Smooth muscle cell (in vitro differentiated cells): ENCODE measurements at regions not wholly inside any gene's neighbourhood (a gene's known extent, or its start where the extent isn't known, plus 50 kb on each side); places are given as distances from the start of the nearest gene placed in this dataset.
A peak's percentile ranks its signal among the peaks of the same experiment; 100 is the strongest.

ENCODE experiments used
- DNase-seq: peaks from one replicate; lab custom pipeline; 2025; ENCODE audit not compliant: unreplicated experiment; lab: John Stamatoyannopoulos, UW
- H2AFZ ChIP-seq: fragments of 200-600 bp; sonication (generic); 2 replicates; pipeline ENCODE4 v1.6.0; 2016; ENCODE audit warnings: antibody characterized with exemption, low read depth, mild to moderate bottlenecking
- H3F3A ChIP-seq: fragments of 200-600 bp; sonication (generic); 2 replicates; pipeline ENCODE4 v1.6.0; 2017; ENCODE audit warnings: antibody characterized with exemption, low read depth
- H3K27ac ChIP-seq: fragments of 200-600 bp; sonication (generic); 2 replicates; pipeline ENCODE4 v1.5.1; 2016; ENCODE audit warnings: low read depth, mild to moderate bottlenecking
- H3K27me3 ChIP-seq: fragments of 200-600 bp; sonication (generic); 2 replicates; pipeline ENCODE4 v1.6.1; 2016; ENCODE audit warnings: low read depth, mild to moderate bottlenecking
- H3K36me3 ChIP-seq: fragments of 200-600 bp; sonication (generic); 2 replicates; pipeline ENCODE4 v1.5.1; 2016; ENCODE audit warnings: low read depth
- H3K4me1 ChIP-seq: fragments of 200-600 bp; sonication (generic); 2 replicates; pipeline ENCODE4 v1.5.1; 2016; ENCODE audit warnings: low read depth
- H3K4me2 ChIP-seq: fragments of 200-600 bp; sonication (generic); 2 replicates; pipeline ENCODE4 v1.6.0; 2016; ENCODE audit warnings: mild to moderate bottlenecking
- H3K4me3 ChIP-seq: fragments of 200-600 bp; sonication (generic); 2 replicates; pipeline ENCODE4 v1.5.1; 2016; ENCODE audit warnings: mild to moderate bottlenecking
- H3K79me2 ChIP-seq: fragments of 200-600 bp; sonication (generic); 2 replicates; pipeline ENCODE4 v1.6.0; 2016; ENCODE audit warnings: low read depth, mild to moderate bottlenecking
- H3K9ac ChIP-seq: fragments of 200-600 bp; sonication (generic); 2 replicates; pipeline ENCODE4 v1.6.0; 2016; ENCODE audit warnings: low read depth
- H3K9me3 ChIP-seq: fragments of 200-600 bp; sonication (generic); replicated peaks from 2 replicates; pipeline ENCODE4 v1.5.1; 2016; ENCODE audit warnings: low read depth
- H4K20me1 ChIP-seq: fragments of 200-600 bp; sonication (generic); 2 replicates; pipeline ENCODE4 v1.6.0; 2016; ENCODE audit warnings: low read depth
- CTCF ChIP-seq: fragments of 200-600 bp; sonication (generic); IDR thresholded peaks from 2 replicates; pipeline ENCODE4 v1.5.1; 2017; ENCODE audit warnings: borderline replicate concordance, mild to moderate bottlenecking, antibody characterized with exemption; ENCODE audit not compliant: insufficient read depth, poor library complexity, severe bottlenecking
- WGBS: methylation state at CpG from one replicate; pipeline ENCODE4 v1.1.7; 2016; ENCODE audit warnings: low lambda C conversion rate; 5-methylcytosine and 5-hydroxymethylcytosine counted together

- TF ChIP-seq CTCF = no peak
- WGBS = 59% methylated on average over 5 of the region's 5 CpGs
- no peak overlapping the region for H3K9ac ChIP-seq
- no peaks in the 10 kb centered on the region for H3K79me2 ChIP-seq
- H3K4me2 ChIP-seq = no peak overlapping the region
- DNase-seq = no peak
- H2AFZ ChIP-seq = peak overlapping the region; percentile 37
- no peaks in the 10 kb centered on the region for H3K36me3 ChIP-seq
- H3K27ac ChIP-seq = no peak overlapping the region
- no peaks in the 10 kb centered on the region for H3F3A ChIP-seq
- H3K4me3 ChIP-seq = no peak overlapping the region
- no peaks in the 10 kb centered on the region for H4K20me1 ChIP-seq
- no peaks in the 10 kb centered on the region for H3K27me3 ChIP-seq
- no peaks in the 10 kb centered on the region for H3K9me3 ChIP-seq
- peaks cover 14% of the 10 kb centered on the region for H3K4me1 ChIP-seq
Measured at GRCh38 chr2:58852243-58852642, 611.1 kb upstream of the FANCL start.

- 90% methylated on average over 2 of the region's 2 CpGs for WGBS
Measured at GRCh38 chr2:58851598-58851997, 610.5 kb upstream of the FANCL start.

GRCh38 chr2:58845011-58845410 is 603.9 kb upstream of the FANCL start:
- Histone ChIP-seq H2AFZ (no peak overlapping the region), H3K9ac (no peak overlapping the region), H3K4me2 (no peak overlapping the region), H3K27ac (no peak overlapping the region), H4K20me1 (no peaks in the 10 kb centered on the region), H3F3A (no peaks in the 10 kb centered on the region), H3K79me2 (no peaks in the 10 kb centered on the region), H3K4me1 (no peaks in the 10 kb centered on the region), H3K9me3 (no peaks in the 10 kb centered on the region), H3K27me3 (no peaks in the 10 kb centered on the region), H3K4me3 (no peak overlapping the region), H3K36me3 (no peaks in the 10 kb centered on the region)
- 89% methylated on average over 3 of the region's 3 CpGs for whole genome bisulfite sequencing
- TF ChIP-seq CTCF = no peak
- no peak for DNase-seq

More at GRCh38 chr2:58851598-58851997, 610.5 kb upstream of the FANCL start:
- DNase-seq = no peak
- no peak overlapping the region for H3K4me3 ChIP-seq
- H3F3A ChIP-seq = no peaks in the 10 kb centered on the region
- no peak for TF ChIP-seq CTCF
- H3K9me3 ChIP-seq = no peaks in the 10 kb centered on the region
- no peaks in the 10 kb centered on the region for H3K36me3 ChIP-seq
- no peaks in the 10 kb centered on the region for H3K79me2 ChIP-seq
- no peak overlapping the region for H3K4me2 ChIP-seq
- no peak overlapping the region for H2AFZ ChIP-seq
- no peaks in the 10 kb centered on the region for H4K20me1 ChIP-seq
- no peak overlapping the region for H3K27ac ChIP-seq
- no peaks in the 10 kb centered on the region for H3K27me3 ChIP-seq
- H3K9ac ChIP-seq = no peak overlapping the region
- peaks cover 14% of the 10 kb centered on the region for H3K4me1 ChIP-seq

- no peak overlapping the region for H3K4me2 ChIP-seq
- no peak for DNase-seq
- TF ChIP-seq CTCF = no peak
- no peaks in the 10 kb centered on the region for H3K27me3 ChIP-seq
- no peak overlapping the region for H3K4me3 ChIP-seq
- H3K27ac ChIP-seq = no peak overlapping the region
- no peak overlapping the region for H3K9ac ChIP-seq
- no peaks in the 10 kb centered on the region for H3K9me3 ChIP-seq
- H4K20me1 ChIP-seq = no peaks in the 10 kb centered on the region
- no peak overlapping the region for H2AFZ ChIP-seq
- 74% methylated on average over 5 of the region's 5 CpGs for WGBS
- H3F3A ChIP-seq = no peaks in the 10 kb centered on the region
- no peaks in the 10 kb centered on the region for H3K79me2 ChIP-seq
- H3K36me3 ChIP-seq = no peaks in the 10 kb centered on the region
- no peaks in the 10 kb centered on the region for H3K4me1 ChIP-seq
Measured at GRCh38 chr2:58842501-58843155, 601.5 kb upstream of the FANCL start.
